PC-9 (cell line): ENCODE measurements at regions not wholly inside any gene's neighbourhood (a gene's known extent, or its start where the extent isn't known, plus 50 kb on each side); places are given as distances from the start of the nearest gene placed in this dataset.

ENCODE experiments used
- BruUV-seq: library from RNA; stranded (reverse); fragments of 400-500 nt; replicated peaks from 2 replicates; lab custom pipeline; 2021; lab: Mats Ljungman, UMichigan
- CTCF ChIA-PET: fragments of 300-600 bp; sonication (Branson Sonifier 250); formaldehyde crosslinking; loops from one replicate; lab custom pipeline; 2022; ENCODE audit warnings: antibody characterized with exemption; lab: Charles Lee
- POLR2A ChIA-PET: fragments of 300-600 bp; sonication (Branson Sonifier 250); formaldehyde crosslinking; loops from one replicate; lab custom pipeline; 2022; ENCODE audit warnings: antibody characterized with exemption; ENCODE audit not compliant: unreplicated experiment; lab: Charles Lee
- DNase-seq, 2 experiments: peaks; one replicate each; pipeline versions ENCODE4 v3.0.0 to v3.0.0-alpha.2; 2015 to 2022; ENCODE audit warnings: mixed read lengths in 1 of 2
- H2AFZ ChIP-seq: fragments of 200-600 bp; sonication (generic); 2 replicates; pipeline ENCODE4 v1.8.1; 2017; ENCODE audit warnings: antibody characterized with exemption
- H3F3A ChIP-seq: fragments of 200-600 bp; sonication (generic); 2 replicates; pipeline ENCODE4 v1.8.1; 2017; ENCODE audit warnings: antibody characterized with exemption, mild to moderate bottlenecking, low read depth; ENCODE audit not compliant: insufficient read depth
- H3K27ac ChIP-seq: fragments of 200-600 bp; sonication (generic); 2 replicates; pipeline ENCODE4 v1.6.1; 2016; ENCODE audit warnings: mixed run types
- H3K27me3 ChIP-seq: fragments of 200-600 bp; sonication (generic); 2 replicates; pipeline ENCODE4 v1.6.1; 2016; ENCODE audit warnings: low read depth, mixed run types; ENCODE audit not compliant: insufficient read depth
- H3K36me3 ChIP-seq: fragments of 200-600 bp; sonication (generic); 2 replicates; pipeline ENCODE4 v1.6.1; 2016; ENCODE audit warnings: low read depth, mixed run types
- H3K4me1 ChIP-seq: fragments of 200-600 bp; sonication (generic); replicated peaks from 2 replicates; pipeline ENCODE4 v1.6.1; 2016; ENCODE audit warnings: mixed run types; ENCODE audit not compliant: insufficient read depth
- H3K4me2 ChIP-seq: fragments of 200-600 bp; sonication (generic); 2 replicates; pipeline ENCODE4 v1.6.1; 2017; ENCODE audit warnings: mixed run types
- H3K4me3 ChIP-seq: fragments of 200-600 bp; sonication (generic); 2 replicates; pipeline ENCODE4 v1.6.1; 2016; ENCODE audit warnings: mixed run types
- H3K79me2 ChIP-seq: fragments of 200-600 bp; sonication (generic); 2 replicates; pipeline ENCODE4 v1.6.1; 2017; ENCODE audit warnings: low read depth, mixed run types
- H3K9me2 ChIP-seq: fragments of 200-600 bp; sonication (generic); 2 replicates; pipeline ENCODE4 v1.8.1; 2017; ENCODE audit warnings: mild to moderate bottlenecking; ENCODE audit not compliant: insufficient read depth
- H3K9me3 ChIP-seq: fragments of 200-600 bp; sonication (generic); 2 replicates; pipeline ENCODE4 v1.8.1; 2016; ENCODE audit warnings: low read depth; ENCODE audit not compliant: insufficient read depth
- H4K20me1 ChIP-seq: fragments of 200-600 bp; sonication (generic); 2 replicates; pipeline ENCODE4 v1.8.1; 2017; ENCODE audit not compliant: insufficient read depth
- CTCF ChIP-seq: fragments of 200-600 bp; sonication (generic); conservative IDR thresholded peaks from 2 replicates; pipeline ENCODE4 v1.6.1; 2017; ENCODE audit warnings: mixed run types, antibody characterized with exemption, mild to moderate bottlenecking, moderate library complexity
- EZH2 ChIP-seq: fragments of 200-600 bp; sonication (generic); IDR thresholded peaks from 2 replicates; pipeline ENCODE4 v1.8.0; 2017; ENCODE audit warnings: antibody characterized with exemption, low read depth
- intact Hi-C: fragments of 100-400 bp; cut with micrococcal nuclease; formaldehyde crosslinking; loops from one replicate; pipeline ENCODE4 v1.10.0; 2022; ENCODE audit not compliant: unreplicated experiment

GRCh38 chrX:113868711-113869110 is 715.2 kb upstream of the HTR2C start:
- Histone ChIP-seq H4K20me1 (no peaks in the 10 kb centered on the region), H3K27ac (no peak overlapping the region), H3K4me2 (no peak overlapping the region), H3F3A (no peaks in the 10 kb centered on the region), H3K79me2 (no peaks in the 10 kb centered on the region), H3K9me3 (no peaks in the 10 kb centered on the region), H3K4me1 (no peaks in the 10 kb centered on the region), H3K4me3 (no peak overlapping the region), H3K9me2 (no peaks in the 10 kb centered on the region), H3K36me3 (no peaks in the 10 kb centered on the region), H2AFZ (no peak overlapping the region), H3K27me3 (no peaks in the 10 kb centered on the region)
- no TSS peak for BruUV-seq
- ChIA-PET POLR2A (no interaction called here), CTCF (no interaction called here)
- intact Hi-C loops, result no loop called here
- DNase-seq, result no peak
- TF ChIP-seq CTCF (no peak), EZH2 (no peak)

GRCh38 chrX:113868177-113868576 is 715.7 kb upstream of the HTR2C start:
- H3F3A ChIP-seq, result no peaks in the 10 kb centered on the region
- CTCF ChIA-PET, result no interaction called here
- no peak for DNase-seq
- no peak overlapping the region for H2AFZ ChIP-seq
- no peak overlapping the region for H3K4me2 ChIP-seq
- no peaks in the 10 kb centered on the region for H3K79me2 ChIP-seq
- H3K27ac ChIP-seq, result no peak overlapping the region
- no peaks in the 10 kb centered on the region for H4K20me1 ChIP-seq
- no TSS peak for BruUV-seq
- H3K36me3 ChIP-seq, result no peaks in the 10 kb centered on the region
- H3K27me3 ChIP-seq, result no peaks in the 10 kb centered on the region
- no peaks in the 10 kb centered on the region for H3K4me1 ChIP-seq
- H3K4me3 ChIP-seq, result no peak overlapping the region
- POLR2A ChIA-PET, result no interaction called here
- TF ChIP-seq EZH2 (no peak), CTCF (no peak)
- H3K9me2 ChIP-seq, result no peaks in the 10 kb centered on the region
- intact Hi-C loops, result no loop called here
- H3K9me3 ChIP-seq, result no peaks in the 10 kb centered on the region

- intact Hi-C loops, result no loop called here
- TF ChIP-seq EZH2 (no peak), CTCF (no peak)
- no peak for DNase-seq
- Histone ChIP-seq H3F3A (no peaks in the 10 kb centered on the region), H3K9me2 (peaks cover 6% of the 10 kb centered on the region; the same call in 1 of the 2 replicates), H4K20me1 (no peaks in the 10 kb centered on the region), H3K27ac (no peak overlapping the region), H3K4me3 (no peak overlapping the region), H3K4me1 (no peaks in the 10 kb centered on the region), H3K27me3 (no peaks in the 10 kb centered on the region), H3K36me3 (no peaks in the 10 kb centered on the region), H3K9me3 (no peaks in the 10 kb centered on the region), H3K79me2 (no peaks in the 10 kb centered on the region), H3K4me2 (no peak overlapping the region), H2AFZ (no peak overlapping the region)
- ChIA-PET POLR2A (no interaction called here), CTCF (no interaction called here)
- BruUV-seq, result no TSS peak
Measured at GRCh38 chrX:113849408-113849807, 734.5 kb upstream of the HTR2C start.
